A172 (cell line): ENCODE measurements at regions not wholly inside any gene's neighbourhood (a gene's known extent, or its start where the extent isn't known, plus 50 kb on each side); places are given as distances from the start of the nearest gene placed in this dataset.
"Not testable (repeated sequence)": the region's sequence is repeated elsewhere in the genome, so short reads cannot be mapped to it uniquely, and the experiment has no call there.

Experiments
- DNase-seq: peaks from one replicate; pipeline ENCODE4 v3.0.0-alpha.2; 2015; ENCODE audit warnings: low spot score

GRCh38 chr4:160652790-160653189, 1511.0 kb downstream of the FSTL5 start:
- DNase-seq = no peak

DNA sequence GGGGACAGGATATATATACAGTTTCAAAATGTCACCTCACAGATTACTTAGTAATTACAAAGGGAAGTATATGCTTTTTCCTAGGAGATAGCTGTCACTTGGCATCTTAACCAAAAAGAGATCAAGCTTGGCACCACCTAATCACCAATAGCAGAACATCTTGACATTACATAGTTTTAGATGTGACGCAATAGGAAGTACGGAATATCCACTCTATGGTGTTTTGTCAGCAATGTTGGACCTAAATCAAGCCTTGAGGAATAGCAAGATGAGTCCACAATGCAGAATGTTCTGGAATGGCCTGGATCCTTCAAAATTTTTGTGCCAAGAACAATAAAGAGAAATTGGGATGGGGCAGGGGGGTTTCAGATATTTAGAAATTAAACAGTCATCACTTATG, 1488.2 kb downstream of the FSTL5 start:
- DNase-seq = no peak

DNA sequence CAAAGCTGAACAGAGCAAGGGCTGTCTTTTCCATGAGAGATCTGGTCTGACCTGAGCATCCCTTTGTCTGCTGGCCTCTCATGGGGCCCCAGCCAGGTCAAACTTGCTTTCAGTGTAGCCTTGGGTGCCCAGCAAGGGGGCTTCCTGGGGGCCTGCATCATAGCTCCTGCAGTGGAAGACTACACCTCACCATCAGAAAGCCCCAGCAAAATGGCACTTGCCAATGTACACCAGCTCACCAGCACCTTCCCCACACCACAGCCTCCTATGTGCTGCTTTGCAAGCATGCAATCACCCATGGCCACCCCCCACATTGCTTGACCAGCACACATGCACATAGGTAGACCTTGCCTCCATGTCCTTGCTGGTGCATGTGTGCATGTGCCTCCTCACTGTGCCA, 1478.1 kb downstream of the FSTL5 start:
- DNase-seq = no peak

- DNase-seq = no peak
Observed at GRCh38 chr4:160701671-160702070, 1462.1 kb downstream of the FSTL5 start.

DNA sequence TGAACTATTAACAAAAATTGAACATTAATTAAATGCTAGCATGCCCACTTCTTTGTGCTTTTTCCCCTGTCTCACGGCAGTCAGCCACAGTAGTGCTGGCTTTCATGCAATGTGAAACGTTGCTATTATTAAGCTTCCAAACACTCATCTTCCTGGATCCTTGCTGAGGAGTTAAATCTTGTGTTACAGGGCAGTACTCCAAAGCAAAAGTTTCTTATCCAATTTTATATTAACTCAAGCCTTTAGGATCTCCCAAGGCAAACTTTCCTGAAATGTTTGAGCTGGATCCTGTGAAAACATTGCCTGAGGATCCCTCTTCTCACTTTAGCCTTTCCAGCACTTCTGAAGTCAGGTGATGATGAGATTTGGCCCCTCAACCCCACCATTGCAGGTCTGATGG, 1454.8 kb downstream of the FSTL5 start:
- no peak for DNase-seq

- DNase-seq = no peak
Observed at GRCh38 chr4:160709546-160709945, 1454.3 kb downstream of the FSTL5 start.

- no peak for DNase-seq
Observed at GRCh38 chr4:160716551-160716950, 1447.2 kb downstream of the FSTL5 start.

DNA sequence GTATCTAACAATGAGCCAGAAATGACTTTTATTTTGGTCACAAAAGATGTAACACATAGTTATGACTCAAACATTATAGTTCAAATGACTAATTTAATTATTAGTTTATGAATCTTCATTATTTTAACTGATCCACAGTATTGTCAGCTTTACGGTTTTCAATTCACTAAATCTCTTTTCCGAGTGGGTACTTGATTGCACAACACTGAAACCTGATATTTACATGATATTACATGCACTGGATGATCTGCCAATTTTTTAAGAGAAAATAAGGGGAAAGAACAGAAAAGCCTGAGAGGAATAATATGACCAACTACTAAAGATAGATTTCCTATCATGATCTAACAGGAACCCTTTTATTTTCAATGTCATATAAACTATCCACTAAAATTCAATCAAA, 1446.0 kb downstream of the FSTL5 start:
- DNase-seq = no peak

DNA sequence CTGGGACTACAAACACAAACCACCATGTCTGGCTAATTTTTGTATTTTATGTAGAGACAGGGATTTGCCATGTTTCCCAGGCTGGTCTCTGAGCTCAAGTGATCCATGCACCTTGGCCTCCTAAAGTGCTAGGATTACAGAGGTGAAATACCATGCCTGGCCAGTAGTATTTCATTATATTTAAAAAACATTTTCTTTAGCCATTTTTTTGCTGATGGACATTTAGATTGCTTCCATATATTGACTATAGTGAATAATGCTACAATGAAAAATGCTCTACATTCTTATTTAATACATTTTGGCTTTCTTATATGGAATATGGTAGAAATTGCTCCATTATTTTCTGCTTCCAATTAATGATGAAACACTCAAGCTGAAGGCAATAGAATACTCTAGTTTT, 1439.7 kb downstream of the FSTL5 start:
- no peak for DNase-seq

DNA sequence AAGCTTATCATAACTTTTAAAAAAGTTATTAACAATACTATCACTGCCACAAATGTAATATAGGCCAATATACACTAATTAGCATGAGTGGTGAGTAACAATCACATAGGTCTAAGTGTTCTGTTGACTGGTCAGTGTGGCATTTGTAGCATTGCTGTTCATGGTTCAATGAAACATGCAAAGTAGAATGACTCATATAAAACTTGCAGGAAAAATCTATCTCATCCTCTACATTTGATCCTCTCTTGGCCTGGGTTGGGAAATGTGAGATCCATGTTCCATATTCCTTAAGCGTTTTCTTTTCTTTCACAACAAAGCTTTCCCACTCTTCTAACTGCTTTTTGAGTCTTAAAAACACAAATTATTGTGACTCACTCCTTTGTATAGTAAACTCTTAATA, 1418.7 kb downstream of the FSTL5 start:
- no peak for DNase-seq

GRCh38 chr4:160746585-160746984, 1417.2 kb downstream of the FSTL5 start:
- DNase-seq = not testable (repeated sequence)

GRCh38 chr4:160772668-160773067, 1391.1 kb downstream of the FSTL5 start:
- DNase-seq = no peak

DNA sequence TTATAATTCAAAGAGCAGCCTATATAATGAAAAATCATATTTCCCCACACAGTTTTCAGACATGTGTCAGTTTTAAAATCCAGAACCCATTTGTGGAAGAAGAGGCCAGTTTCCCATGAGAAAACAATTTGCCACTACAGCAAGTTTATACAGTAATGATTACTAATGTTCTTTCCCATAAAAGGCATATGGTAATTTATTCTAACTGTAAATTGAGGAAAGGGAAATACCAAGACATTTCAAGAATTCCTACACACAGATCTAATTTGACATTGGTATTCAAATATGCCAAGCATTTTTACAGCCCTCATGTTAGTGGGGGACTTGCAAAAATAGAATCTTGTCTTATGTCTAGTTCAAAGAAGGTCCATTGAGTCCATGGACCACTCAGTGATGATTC, 1368.6 kb downstream of the FSTL5 start:
- DNase-seq = no peak

DNA sequence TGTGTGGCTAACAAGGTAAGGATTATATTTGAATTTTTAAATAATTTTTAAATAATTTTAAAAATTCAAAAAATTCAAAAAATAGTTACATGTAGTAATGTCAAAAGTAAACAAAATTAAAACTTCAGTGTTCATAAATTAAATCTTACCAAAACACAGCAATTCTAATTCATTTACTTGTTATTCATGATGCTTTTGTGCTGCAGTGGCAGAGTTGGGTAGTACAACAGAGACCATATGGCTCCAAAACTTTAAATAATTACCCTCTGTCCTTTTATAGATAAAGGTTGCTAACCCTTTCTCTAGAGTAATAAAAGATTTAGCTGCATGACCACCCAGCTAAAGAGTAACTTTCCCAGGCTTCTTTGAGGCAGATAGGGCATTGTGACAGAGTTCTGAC, 1355.6 kb downstream of the FSTL5 start:
- no peak for DNase-seq

GRCh38 chr4:160809576-160809975, 1354.2 kb downstream of the FSTL5 start:
- no peak for DNase-seq

GRCh38 chr4:160810424-160810823, 1353.4 kb downstream of the FSTL5 start:
- DNase-seq = no peak

DNA sequence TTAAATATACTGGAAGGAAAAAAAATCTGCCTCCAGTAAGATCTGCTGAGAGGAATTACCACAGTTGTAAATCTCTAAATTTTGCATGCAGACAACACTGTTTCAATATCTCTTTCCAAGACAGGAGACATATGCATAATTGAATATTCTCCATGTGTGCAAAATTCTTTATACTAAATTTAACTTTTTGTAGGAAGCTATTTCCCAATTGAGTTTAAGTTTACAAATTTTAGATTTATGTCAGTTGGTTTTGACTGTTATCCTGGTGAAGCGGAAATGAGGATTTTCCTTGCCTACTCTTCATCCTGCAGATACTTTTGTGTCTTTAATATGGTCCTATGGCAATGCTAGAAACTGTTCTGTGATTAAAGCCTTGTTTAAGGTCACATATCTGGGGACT, 1352.9 kb downstream of the FSTL5 start:
- no peak for DNase-seq

DNA sequence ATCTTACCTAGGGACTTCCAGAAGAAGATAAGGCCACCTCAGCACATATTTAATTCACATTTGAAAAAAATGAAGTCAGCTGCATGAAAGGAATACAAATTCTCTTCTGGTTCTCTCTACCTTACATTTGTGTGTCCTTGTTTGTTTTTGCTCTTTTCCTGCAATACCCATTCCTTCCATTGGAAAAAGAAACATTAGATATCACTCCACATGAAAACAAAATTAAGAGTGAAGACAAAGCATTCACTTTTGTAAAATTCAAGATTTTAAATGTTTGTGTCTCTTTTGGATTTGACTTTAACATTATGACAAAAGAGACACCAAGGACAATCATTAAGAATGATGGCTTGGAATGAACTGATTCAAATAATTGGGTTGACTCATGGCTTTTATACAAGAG, 1351.8 kb downstream of the FSTL5 start:
- no peak for DNase-seq

DNA sequence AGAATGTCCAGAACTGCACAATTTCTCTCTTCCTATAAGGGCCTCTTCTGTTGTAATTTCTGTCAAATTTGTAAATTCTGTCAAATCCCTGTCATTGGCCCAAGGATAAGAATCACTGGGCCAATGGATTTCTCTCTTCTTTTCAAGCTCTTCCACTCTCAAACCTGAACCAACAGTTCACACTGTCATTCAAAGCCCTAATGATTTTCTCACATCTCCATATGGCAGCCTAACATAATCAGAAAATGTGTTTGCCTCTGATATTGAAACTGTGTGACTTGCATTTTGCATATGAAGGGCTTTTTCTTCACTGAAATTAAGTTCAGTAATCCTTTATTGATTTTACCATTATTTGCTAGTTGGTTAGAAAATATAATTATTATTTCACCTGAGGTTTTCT, 1349.1 kb downstream of the FSTL5 start:
- no peak for DNase-seq

- no peak for DNase-seq
Observed at GRCh38 chr4:160818571-160818970, 1345.2 kb downstream of the FSTL5 start.

DNA sequence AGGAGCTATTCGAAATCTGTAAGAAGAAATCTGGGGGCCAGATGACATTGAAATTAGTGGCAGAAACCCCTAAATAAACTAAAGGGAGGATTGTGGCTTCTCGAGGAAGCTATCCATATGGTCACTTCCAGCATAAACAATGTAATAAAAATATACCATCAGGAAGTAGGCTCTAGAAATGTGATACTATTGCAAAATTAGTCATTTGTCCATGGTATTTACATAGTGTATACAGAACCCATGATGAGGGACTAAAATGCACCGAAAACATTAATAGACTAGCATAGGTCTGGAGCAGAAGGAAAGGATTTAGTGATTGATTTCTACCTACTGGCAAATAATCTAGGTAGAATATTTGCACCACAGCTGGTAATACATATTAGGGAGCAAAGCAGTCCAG, 1344.0 kb downstream of the FSTL5 start:
- DNase-seq = no peak

DNA sequence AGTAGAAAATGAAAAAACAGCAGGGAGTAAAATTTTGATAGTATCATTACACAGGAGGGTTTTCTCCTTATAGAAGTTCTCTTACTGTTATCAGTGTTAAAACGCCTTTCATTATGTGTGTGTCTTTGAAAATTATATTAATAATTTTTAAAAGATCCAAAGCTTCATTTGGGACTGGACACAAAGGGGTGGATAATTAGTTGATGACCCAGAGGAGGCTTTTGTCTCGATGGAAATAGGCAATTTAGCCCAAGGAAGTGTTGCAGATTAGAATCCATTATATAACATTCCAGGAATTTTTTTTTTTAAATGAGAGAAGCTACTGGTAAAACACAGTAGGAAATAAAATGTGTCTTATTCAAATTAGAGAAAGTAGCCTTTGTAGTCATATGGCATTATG, 1339.3 kb downstream of the FSTL5 start:
- no peak for DNase-seq

DNA sequence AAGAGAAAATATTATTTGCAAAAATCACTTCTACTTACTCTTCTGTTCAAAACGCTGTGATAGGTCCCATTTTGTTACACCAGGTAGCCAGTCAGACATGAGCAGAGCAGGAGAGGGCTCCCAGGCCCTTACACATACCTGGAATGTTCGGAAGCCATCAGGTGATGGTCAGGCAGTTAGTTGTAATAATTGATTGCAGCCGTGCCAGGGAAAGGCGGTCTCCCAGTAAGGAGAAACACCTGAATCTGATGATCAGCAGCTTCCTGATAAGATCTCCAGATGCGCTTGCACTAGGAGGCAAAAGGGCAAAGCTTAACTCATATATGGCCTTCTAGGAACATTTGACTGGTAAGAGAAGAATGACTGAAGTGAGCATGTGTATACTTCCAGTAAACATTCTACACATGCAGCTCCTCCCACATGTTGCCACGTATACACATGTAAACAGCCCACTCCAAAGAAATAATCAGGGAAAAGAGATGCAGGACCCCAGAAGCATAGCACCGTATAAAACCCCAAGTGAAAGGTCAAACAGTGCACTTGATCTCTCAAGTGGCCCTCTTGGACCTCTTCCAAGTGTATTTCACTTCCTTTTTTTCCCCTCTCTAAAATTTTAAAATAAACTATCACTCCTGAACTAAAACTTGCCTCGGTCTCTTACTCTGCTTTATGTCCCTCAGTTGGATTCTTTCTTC, 1338.0 kb downstream of the FSTL5 start:
- DNase-seq = no peak

DNA sequence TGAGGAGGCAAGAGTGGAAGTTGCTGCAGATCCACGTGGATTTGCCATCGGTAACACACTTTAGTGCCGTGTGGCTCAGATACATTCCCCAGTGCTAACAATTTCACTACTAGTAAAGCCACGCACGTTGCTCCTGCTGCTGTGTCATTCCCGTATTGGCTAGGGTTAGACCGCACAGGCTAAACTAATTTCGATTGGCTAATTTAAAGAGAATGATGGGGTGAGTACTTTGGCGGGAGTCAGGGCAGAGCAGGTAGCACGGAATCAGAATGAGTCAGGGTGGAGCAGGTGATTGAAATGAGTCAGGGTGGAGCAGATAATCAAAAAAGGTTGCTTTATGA, 1337.5 kb downstream of the FSTL5 start:
- DNase-seq = no peak
